ENCODE measurements at regions not wholly inside any gene's neighbourhood (a gene's known extent, or its start where the extent isn't known, plus 50 kb on each side); places are given as distances from the start of the nearest gene placed in this dataset.
"Not testable (repeated sequence)": the region's sequence is repeated elsewhere in the genome, so short reads cannot be mapped to it uniquely, and the experiment has no call there.

DNA sequence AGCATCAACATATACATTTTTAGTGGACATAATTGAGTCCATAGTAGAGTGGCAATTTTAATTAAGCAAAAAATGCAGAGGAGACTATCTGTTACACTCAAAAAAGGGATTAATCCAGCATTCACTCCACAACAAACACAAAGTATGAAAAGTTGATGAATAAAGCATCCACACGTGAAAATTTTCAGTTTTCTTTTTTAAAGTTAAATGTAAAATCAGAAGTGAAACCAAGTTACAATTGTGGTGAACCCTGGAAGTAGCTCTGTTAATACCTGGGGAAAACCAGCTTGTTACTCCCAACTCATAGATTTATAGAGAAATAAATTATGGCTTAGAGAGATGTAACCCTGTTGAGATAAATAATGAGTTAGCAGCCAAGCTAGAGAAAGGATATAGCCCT, 807.8 kb downstream of the TRIB2 start (continued):
- no peak for TF ChIP-seq ZNF577 (CRISPR knock-in tag; IDR thresholded peaks at IDR 0.05; ENCODE audit: borderline replicate concordance, low read depth)
- TF ChIP-seq MAF1 (CRISPR knock-in tag; IDR thresholded peaks at IDR 0.05; ENCODE audit: borderline replicate concordance) = no peak
- TF ChIP-seq CBX1 (IDR thresholded peaks at IDR 0.05; ENCODE audit: low read depth) = no peak
- TF ChIP-seq, protein P1, sequence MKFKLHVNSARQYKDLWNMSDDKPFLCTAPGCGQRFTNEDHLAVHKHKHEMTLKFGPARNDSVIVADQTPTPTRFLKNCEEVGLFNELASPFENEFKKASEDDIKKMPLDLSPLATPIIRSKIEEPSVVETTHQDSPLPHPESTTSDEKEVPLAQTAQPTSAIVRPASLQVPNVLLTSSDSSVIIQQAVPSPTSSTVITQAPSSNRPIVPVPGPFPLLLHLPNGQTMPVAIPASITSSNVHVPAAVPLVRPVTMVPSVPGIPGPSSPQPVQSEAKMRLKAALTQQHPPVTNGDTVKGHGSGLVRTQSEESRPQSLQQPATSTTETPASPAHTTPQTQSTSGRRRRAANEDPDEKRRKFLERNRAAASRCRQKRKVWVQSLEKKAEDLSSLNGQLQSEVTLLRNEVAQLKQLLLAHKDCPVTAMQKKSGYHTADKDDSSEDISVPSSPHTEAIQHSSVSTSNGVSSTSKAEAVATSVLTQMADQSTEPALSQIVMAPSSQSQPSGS (CRISPR knock-in tag; IDR thresholded peaks at IDR 0.05) = no peak
- TF ChIP-seq, protein P2, sequence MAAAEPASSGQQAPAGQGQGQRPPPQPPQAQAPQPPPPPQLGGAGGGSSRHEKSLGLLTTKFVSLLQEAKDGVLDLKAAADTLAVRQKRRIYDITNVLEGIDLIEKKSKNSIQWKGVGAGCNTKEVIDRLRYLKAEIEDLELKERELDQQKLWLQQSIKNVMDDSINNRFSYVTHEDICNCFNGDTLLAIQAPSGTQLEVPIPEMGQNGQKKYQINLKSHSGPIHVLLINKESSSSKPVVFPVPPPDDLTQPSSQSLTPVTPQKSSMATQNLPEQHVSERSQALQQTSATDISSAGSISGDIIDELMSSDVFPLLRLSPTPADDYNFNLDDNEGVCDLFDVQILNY (CRISPR knock-in tag; conservative IDR thresholded peaks at IDR 0.05) = no peak
- TF ChIP-seq MED13 (CRISPR knock-in tag; IDR thresholded peaks at IDR 0.05) = no peak
- no peak for TF ChIP-seq SNAI1 (CRISPR knock-in tag; IDR thresholded peaks at IDR 0.05; ENCODE audit: borderline replicate concordance)
- no peak for TF ChIP-seq ZNF766 (CRISPR knock-in tag; IDR thresholded peaks at IDR 0.05; ENCODE audit: borderline replicate concordance)
- TF ChIP-seq, protein P3, sequence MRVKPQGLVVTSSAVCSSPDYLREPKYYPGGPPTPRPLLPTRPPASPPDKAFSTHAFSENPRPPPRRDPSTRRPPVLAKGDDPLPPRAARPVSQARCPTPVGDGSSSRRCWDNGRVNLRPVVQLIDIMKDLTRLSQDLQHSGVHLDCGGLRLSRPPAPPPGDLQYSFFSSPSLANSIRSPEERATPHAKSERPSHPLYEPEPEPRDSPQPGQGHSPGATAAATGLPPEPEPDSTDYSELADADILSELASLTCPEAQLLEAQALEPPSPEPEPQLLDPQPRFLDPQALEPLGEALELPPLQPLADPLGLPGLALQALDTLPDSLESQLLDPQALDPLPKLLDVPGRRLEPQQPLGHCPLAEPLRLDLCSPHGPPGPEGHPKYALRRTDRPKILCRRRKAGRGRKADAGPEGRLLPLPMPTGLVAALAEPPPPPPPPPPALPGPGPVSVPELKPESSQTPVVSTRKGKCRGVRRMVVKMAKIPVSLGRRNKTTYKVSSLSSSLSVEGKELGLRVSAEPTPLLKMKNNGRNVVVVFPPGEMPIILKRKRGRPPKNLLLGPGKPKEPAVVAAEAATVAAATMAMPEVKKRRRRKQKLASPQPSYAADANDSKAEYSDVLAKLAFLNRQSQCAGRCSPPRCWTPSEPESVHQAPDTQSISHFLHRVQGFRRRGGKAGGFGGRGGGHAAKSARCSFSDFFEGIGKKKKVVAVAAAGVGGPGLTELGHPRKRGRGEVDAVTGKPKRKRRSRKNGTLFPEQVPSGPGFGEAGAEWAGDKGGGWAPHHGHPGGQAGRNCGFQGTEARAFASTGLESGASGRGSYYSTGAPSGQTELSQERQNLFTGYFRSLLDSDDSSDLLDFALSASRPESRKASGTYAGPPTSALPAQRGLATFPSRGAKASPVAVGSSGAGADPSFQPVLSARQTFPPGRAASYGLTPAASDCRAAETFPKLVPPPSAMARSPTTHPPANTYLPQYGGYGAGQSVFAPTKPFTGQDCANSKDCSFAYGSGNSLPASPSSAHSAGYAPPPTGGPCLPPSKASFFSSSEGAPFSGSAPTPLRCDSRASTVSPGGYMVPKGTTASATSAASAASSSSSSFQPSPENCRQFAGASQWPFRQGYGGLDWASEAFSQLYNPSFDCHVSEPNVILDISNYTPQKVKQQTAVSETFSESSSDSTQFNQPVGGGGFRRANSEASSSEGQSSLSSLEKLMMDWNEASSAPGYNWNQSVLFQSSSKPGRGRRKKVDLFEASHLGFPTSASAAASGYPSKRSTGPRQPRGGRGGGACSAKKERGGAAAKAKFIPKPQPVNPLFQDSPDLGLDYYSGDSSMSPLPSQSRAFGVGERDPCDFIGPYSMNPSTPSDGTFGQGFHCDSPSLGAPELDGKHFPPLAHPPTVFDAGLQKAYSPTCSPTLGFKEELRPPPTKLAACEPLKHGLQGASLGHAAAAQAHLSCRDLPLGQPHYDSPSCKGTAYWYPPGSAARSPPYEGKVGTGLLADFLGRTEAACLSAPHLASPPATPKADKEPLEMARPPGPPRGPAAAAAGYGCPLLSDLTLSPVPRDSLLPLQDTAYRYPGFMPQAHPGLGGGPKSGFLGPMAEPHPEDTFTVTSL (CRISPR knock-in tag; IDR thresholded peaks at IDR 0.05; ENCODE audit: borderline replicate concordance) = no peak

DNA sequence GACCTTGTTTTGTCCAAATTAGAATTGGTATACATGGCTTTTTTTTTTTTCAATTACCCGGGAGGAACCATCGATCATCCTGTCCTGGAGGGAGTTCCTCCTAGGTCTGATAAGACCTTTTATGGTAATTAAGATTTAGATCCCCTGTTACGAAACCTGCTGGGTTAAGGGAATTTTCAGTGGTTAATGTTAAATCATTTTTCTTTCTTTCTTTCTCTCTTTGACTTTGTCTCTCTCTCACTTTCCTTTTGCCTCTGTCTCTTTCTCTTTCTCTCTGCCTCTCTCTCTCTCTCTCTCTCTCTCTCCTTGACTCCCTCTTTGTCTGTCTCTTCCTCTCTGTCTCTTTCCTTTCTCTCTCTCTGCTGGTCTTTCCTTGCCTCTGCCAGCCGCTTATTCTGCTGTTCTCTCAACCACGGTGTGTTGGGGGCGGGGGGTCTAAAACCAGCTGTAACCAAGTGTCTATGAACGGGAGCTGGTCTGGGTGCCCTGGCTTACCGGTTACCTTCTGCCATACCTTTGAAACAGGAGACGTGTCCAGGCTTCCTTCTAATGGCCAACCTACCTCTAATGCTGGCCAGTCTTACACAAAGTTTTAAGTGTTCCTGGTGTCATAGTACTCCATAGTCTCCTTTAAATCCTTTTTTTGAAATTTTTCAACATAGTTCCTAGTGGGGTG, 815.1 kb downstream of the TRIB2 start:
- H3K27me3 ChIP-seq (ENCODE audit: control insufficient read depth in 1 of 2, insufficient read depth in 2 of 2, low read length in 2 of 2); H3K4me1 ChIP-seq (ENCODE audit: insufficient read depth, low read length); BruUV-seq (replicated peaks); ATAC-seq; DNase-seq (ENCODE audit: low spot score); CTCF ChIA-PET (ENCODE audit: low intra/inter-chr PET ratio, low total read pairs); POLR2A ChIA-PET; H3K36me3 ChIP-seq (replicated peaks in 1 of 2; ENCODE audit: control insufficient read depth in 1 of 2, insufficient read depth in 2 of 2, low read length in 2 of 2); in situ Hi-C loops (cut with HindIII; ENCODE audit: extremely low pct_ligation_motif_present, low pct_unique_long_range_greater_than_20kb); intact Hi-C loops (cut with micrococcal nuclease; ENCODE audit: unreplicated experiment); H4K20me1 ChIP-seq (ENCODE audit: insufficient read depth, low read length); FAIRE-seq: not testable (repeated sequence)
- Histone ChIP-seq H3K79me2 (ENCODE audit: insufficient read depth, low read length) (peaks cover 27% of the 10 kb centered on the region), H3K4me3 (replicated peaks in 1 of 3; ENCODE audit: insufficient read depth in 1 of 3, low read depth in 2 of 3, low read length in 3 of 3) (peak overlapping the region; percentile 64 to 73 (median 72)), H3K9me3 (ENCODE audit: low read length) (peaks cover 40% of the 10 kb centered on the region), H3K27ac (ENCODE audit: extremely low read length, insufficient read depth, low read length) (peak overlapping the region; percentile 65), H3K4me2 (ENCODE audit: low read depth, low read length) (peak overlapping the region; percentile 63), H2AFZ (ENCODE audit: low read length) (peak overlapping the region; percentile 54), H3K9ac (ENCODE audit: insufficient read depth, low read depth, low read length) (peak overlapping the region; percentile 71)
- WGBS (ENCODE audit: low lambda C conversion rate) = 21% methylated on average over 9 of the region's 9 CpGs

All from HepG2 (cell line).